ENCODE measurements at regions not wholly inside any gene's neighbourhood (a gene's known extent, or its start where the extent isn't known, plus 50 kb on each side); places are given as distances from the start of the nearest gene placed in this dataset.

- Mint-ChIP-seq H3K4me1 (ENCODE audit: low read depth, unreplicated experiment) (peaks cover 13% of the 10 kb centered on the region), H3K27me3 (ENCODE audit: low read depth, unreplicated experiment) (peaks cover 1% of the 10 kb centered on the region), H3K36me3 (ENCODE audit: low read depth, unreplicated experiment) (no peaks in the 10 kb centered on the region), H3K9me3 (ENCODE audit: unreplicated experiment) (no peaks in the 10 kb centered on the region), H3K27ac (ENCODE audit: unreplicated experiment) (no peak overlapping the region), H3K4me3 (ENCODE audit: unreplicated experiment) (no peak overlapping the region)
- no peak overlapping the region for H3K4me2 ChIP-seq (ENCODE audit: low read length)
- H3K4me3 ChIP-seq (ENCODE audit: insufficient read depth, low read depth, low read length), result no peak overlapping the region
- no peak overlapping the region for H2AFZ ChIP-seq (ENCODE audit: low read depth, low read length)
- no peak for DNase-seq (ENCODE audit: low read depth)
- peak; percentile 59 for FAIRE-seq
- H3K4me1 ChIP-seq (ENCODE audit: insufficient read depth, low read length), result peaks cover 10% of the 10 kb centered on the region
- no peaks in the 10 kb centered on the region for H3K36me3 ChIP-seq (ENCODE audit: insufficient read depth, low read length)
- H3K9me3 ChIP-seq (ENCODE audit: insufficient read depth, low read depth, low read length), result no peaks in the 10 kb centered on the region
- H3K79me2 ChIP-seq (ENCODE audit: insufficient read depth, low read length), result no peaks in the 10 kb centered on the region
- no peaks in the 10 kb centered on the region for H3K27me3 ChIP-seq (ENCODE audit: insufficient read depth, low read length)
- H4K20me1 ChIP-seq (ENCODE audit: insufficient read depth, low read length), result no peaks in the 10 kb centered on the region
- no peak for TF ChIP-seq EZH2 (IDR thresholded peaks at IDR 0.05; ENCODE audit: insufficient read depth, low read length)
- TF ChIP-seq, protein P1, sequence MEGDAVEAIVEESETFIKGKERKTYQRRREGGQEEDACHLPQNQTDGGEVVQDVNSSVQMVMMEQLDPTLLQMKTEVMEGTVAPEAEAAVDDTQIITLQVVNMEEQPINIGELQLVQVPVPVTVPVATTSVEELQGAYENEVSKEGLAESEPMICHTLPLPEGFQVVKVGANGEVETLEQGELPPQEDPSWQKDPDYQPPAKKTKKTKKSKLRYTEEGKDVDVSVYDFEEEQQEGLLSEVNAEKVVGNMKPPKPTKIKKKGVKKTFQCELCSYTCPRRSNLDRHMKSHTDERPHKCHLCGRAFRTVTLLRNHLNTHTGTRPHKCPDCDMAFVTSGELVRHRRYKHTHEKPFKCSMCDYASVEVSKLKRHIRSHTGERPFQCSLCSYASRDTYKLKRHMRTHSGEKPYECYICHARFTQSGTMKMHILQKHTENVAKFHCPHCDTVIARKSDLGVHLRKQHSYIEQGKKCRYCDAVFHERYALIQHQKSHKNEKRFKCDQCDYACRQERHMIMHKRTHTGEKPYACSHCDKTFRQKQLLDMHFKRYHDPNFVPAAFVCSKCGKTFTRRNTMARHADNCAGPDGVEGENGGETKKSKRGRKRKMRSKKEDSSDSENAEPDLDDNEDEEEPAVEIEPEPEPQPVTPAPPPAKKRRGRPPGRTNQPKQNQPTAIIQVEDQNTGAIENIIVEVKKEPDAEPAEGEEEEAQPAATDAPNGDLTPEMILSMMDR (IDR thresholded peaks at IDR 0.05; ENCODE audit: insufficient read depth, low read depth, low read length), result no peak
- no peak overlapping the region for H3K27ac ChIP-seq (ENCODE audit: low read depth, low read length)
- no peak overlapping the region for H3K9ac ChIP-seq (ENCODE audit: low read length)
These were observed 168.3 kb upstream of the RPS6KA3 start for GRCh38 chrX:20434986-20435385.

- Histone ChIP-seq H3K4me2 (ENCODE audit: low read length) (no peak overlapping the region), H3K9me3 (ENCODE audit: insufficient read depth, low read depth, low read length) (no peaks in the 10 kb centered on the region), H3K79me2 (ENCODE audit: insufficient read depth, low read length) (no peaks in the 10 kb centered on the region), H3K36me3 (ENCODE audit: insufficient read depth, low read length) (no peaks in the 10 kb centered on the region), H3K4me3 (ENCODE audit: insufficient read depth, low read depth, low read length) (no peak overlapping the region), H3K27me3 (ENCODE audit: insufficient read depth, low read length) (no peaks in the 10 kb centered on the region), H3K27ac (ENCODE audit: low read depth, low read length) (no peak overlapping the region), H3K9ac (ENCODE audit: low read length) (no peak overlapping the region), H3K4me1 (ENCODE audit: insufficient read depth, low read length) (peaks cover 10% of the 10 kb centered on the region), H4K20me1 (ENCODE audit: insufficient read depth, low read length) (no peaks in the 10 kb centered on the region), H2AFZ (ENCODE audit: low read depth, low read length) (no peak overlapping the region)
- Mint-ChIP-seq H3K4me3 (ENCODE audit: unreplicated experiment) (no peak overlapping the region), H3K9me3 (ENCODE audit: unreplicated experiment) (no peaks in the 10 kb centered on the region), H3K27ac (ENCODE audit: unreplicated experiment) (no peak overlapping the region), H3K27me3 (ENCODE audit: low read depth, unreplicated experiment) (peaks cover 1% of the 10 kb centered on the region), H3K36me3 (ENCODE audit: low read depth, unreplicated experiment) (no peaks in the 10 kb centered on the region), H3K4me1 (ENCODE audit: low read depth, unreplicated experiment) (peaks cover 13% of the 10 kb centered on the region)
- DNase-seq (ENCODE audit: low read depth) (peak; percentile 31), FAIRE-seq (no peak)
- TF ChIP-seq, protein P1 (IDR thresholded peaks at IDR 0.05; ENCODE audit: insufficient read depth, low read depth, low read length), result no peak
- no peak for TF ChIP-seq EZH2 (IDR thresholded peaks at IDR 0.05; ENCODE audit: insufficient read depth, low read length)
These were observed 166.7 kb upstream of the RPS6KA3 start for GRCh38 chrX:20433388-20433775.

DNA sequence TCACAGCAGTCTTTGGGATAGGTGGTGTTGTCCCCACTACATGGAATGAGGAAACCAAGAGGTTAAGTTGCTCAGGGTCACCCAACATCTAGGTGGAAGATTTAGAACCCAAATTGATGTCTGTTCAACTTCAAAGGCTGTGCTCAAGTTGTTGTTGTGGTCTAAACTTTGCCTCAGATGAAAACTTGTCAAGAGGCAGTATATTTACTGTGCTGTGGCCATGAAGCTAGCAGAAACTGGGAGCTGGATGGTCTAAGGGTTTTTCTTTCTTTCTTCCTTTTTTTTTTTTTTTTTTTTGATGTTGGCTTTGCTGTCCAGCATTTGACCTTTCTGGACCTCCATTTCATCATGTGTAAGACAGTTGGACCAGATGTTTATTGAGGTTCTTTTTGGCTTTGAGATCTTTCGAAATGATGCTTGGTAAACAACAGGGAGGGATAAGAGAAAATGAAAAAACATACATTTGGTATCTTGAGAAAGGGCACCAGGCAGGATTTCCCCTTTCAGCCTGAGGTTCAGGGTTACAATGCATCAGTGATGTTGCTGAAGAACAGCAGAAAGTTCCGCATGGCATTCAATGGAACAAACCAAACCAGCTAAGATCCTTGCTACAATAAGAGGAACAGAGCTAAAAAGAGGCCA is 166.2 kb upstream of the RPS6KA3 start:
- Histone ChIP-seq H3K27ac (ENCODE audit: low read depth, low read length) (no peak overlapping the region), H3K36me3 (ENCODE audit: insufficient read depth, low read length) (no peaks in the 10 kb centered on the region), H3K79me2 (ENCODE audit: insufficient read depth, low read length) (no peaks in the 10 kb centered on the region), H3K9ac (ENCODE audit: low read length) (no peak overlapping the region), H3K4me1 (ENCODE audit: insufficient read depth, low read length) (peaks cover 10% of the 10 kb centered on the region), H4K20me1 (ENCODE audit: insufficient read depth, low read length) (no peaks in the 10 kb centered on the region), H3K9me3 (ENCODE audit: insufficient read depth, low read depth, low read length) (no peaks in the 10 kb centered on the region), H3K4me3 (ENCODE audit: insufficient read depth, low read depth, low read length) (no peak overlapping the region), H3K27me3 (ENCODE audit: insufficient read depth, low read length) (no peaks in the 10 kb centered on the region), H3K4me2 (ENCODE audit: low read length) (no peak overlapping the region), H2AFZ (ENCODE audit: low read depth, low read length) (no peak overlapping the region)
- FAIRE-seq (peak; percentile 97), DNase-seq (ENCODE audit: low read depth) (no peak)
- no peak overlapping the region for H3K4me3 Mint-ChIP-seq (ENCODE audit: unreplicated experiment)
- no peaks in the 10 kb centered on the region for H3K9me3 Mint-ChIP-seq (ENCODE audit: unreplicated experiment)
- H3K36me3 Mint-ChIP-seq (ENCODE audit: low read depth, unreplicated experiment), result no peaks in the 10 kb centered on the region
- H3K27me3 Mint-ChIP-seq (ENCODE audit: low read depth, unreplicated experiment), result peaks cover 1% of the 10 kb centered on the region
- H3K27ac Mint-ChIP-seq (ENCODE audit: unreplicated experiment), result peak overlapping the region; percentile 47
- TF ChIP-seq, protein P1 (IDR thresholded peaks at IDR 0.05; ENCODE audit: insufficient read depth, low read depth, low read length), result no peak
- no peak for TF ChIP-seq EZH2 (IDR thresholded peaks at IDR 0.05; ENCODE audit: insufficient read depth, low read length)
- peaks cover 13% of the 10 kb centered on the region for H3K4me1 Mint-ChIP-seq (ENCODE audit: low read depth, unreplicated experiment)

All from astrocyte (in vitro differentiated cells and primary cell).